GM12874 (cell line): ENCODE measurements at regions not wholly inside any gene's neighbourhood (a gene's known extent, or its start where the extent isn't known, plus 50 kb on each side); places are given as distances from the start of the nearest gene placed in this dataset.

Experiments used
- CTCF ChIP-seq: IDR thresholded peaks from 2 replicates; pipeline ENCODE4 v1.5.1; 2011; ENCODE audit warnings: low read depth, mild to moderate bottlenecking, control low read depth, low read length, moderate library complexity; ENCODE audit not compliant: insufficient read depth

GRCh38 chr17:70882504-70882903 lies 713.2 kb downstream of the KCNJ2 start:
- no peak for TF ChIP-seq CTCF

GRCh38 chr17:70886648-70887047 lies 717.3 kb downstream of the KCNJ2 start:
- no peak for TF ChIP-seq CTCF

- TF ChIP-seq CTCF: no peak
Measured at GRCh38 chr17:70888324-70888723, 719.0 kb downstream of the KCNJ2 start.

GRCh38 chr17:70891306-70891705 lies 722.0 kb downstream of the KCNJ2 start:
- no peak for TF ChIP-seq CTCF

GRCh38 chr17:70892527-70892926 lies 723.2 kb downstream of the KCNJ2 start:
- no peak for TF ChIP-seq CTCF

- TF ChIP-seq CTCF: no peak
Measured at GRCh38 chr17:70896843-70897242, 727.5 kb downstream of the KCNJ2 start.

- no peak for TF ChIP-seq CTCF
Measured at GRCh38 chr17:70897446-70897845, 728.1 kb downstream of the KCNJ2 start.

- TF ChIP-seq CTCF: no peak
Measured at GRCh38 chr17:70901870-70902269, 732.5 kb downstream of the KCNJ2 start.
